HepG2 (cell line): ENCODE measurements at regions not wholly inside any gene's neighbourhood (a gene's known extent, or its start where the extent isn't known, plus 50 kb on each side); places are given as distances from the start of the nearest gene placed in this dataset.

Experiments used
- CHD4 ChIP-seq: fragments of 200-600 bp; sonication (generic); IDR thresholded peaks from 2 replicates; pipeline ENCODE4 v1.7.0; 2017; ENCODE audit warnings: mild to moderate bottlenecking, low read length, borderline replicate concordance
- CREM ChIP-seq, 2 experiments: sonication (generic) in 1 of 2; formaldehyde crosslinking in 1 of 2; IDR thresholded peaks; 2 replicates each; pipeline versions ENCODE4 v1.4.0 to v1.6.1; 2016 to 2020; ENCODE audit warnings: antibody characterized with exemption in 1 of 2, mild to moderate bottlenecking in 1 of 2, missing genetic modification reagents in 1 of 2
- FOXM1 ChIP-seq: sonication (generic); formaldehyde crosslinking; IDR thresholded peaks from 2 replicates; pipeline ENCODE4 v1.5.0; 2020; ENCODE audit warnings: missing genetic modification reagents
- HES4 ChIP-seq: sonication (generic); formaldehyde crosslinking; IDR thresholded peaks from 2 replicates; pipeline ENCODE4 v1.9.0; 2021; ENCODE audit warnings: mild to moderate bottlenecking, missing genetic modification reagents, borderline replicate concordance
- HNF4A ChIP-seq: sonication (generic); formaldehyde crosslinking; IDR thresholded peaks from 2 replicates; pipeline ENCODE4 v1.4.0; 2020; ENCODE audit warnings: missing genetic modification reagents
- IKZF1 ChIP-seq: fragments of 450-650 bp; IDR thresholded peaks from 2 replicates; pipeline ENCODE4 v1.7.1; 2016
- ISX ChIP-seq: sonication (generic); formaldehyde crosslinking; conservative IDR thresholded peaks from 2 replicates; pipeline ENCODE4 v1.5.0; 2020; ENCODE audit warnings: missing genetic modification reagents
- POGZ ChIP-seq: sonication (generic); formaldehyde crosslinking; IDR thresholded peaks from 2 replicates; pipeline ENCODE4 v1.4.0; 2020; ENCODE audit warnings: mild to moderate bottlenecking, missing genetic modification reagents
- SALL1 ChIP-seq: sonication (generic); formaldehyde crosslinking; IDR thresholded peaks from 2 replicates; pipeline ENCODE4 v1.8.0; 2022; ENCODE audit warnings: mild to moderate bottlenecking, missing genetic modification reagents
- SAP130 ChIP-seq: IDR thresholded peaks from 2 replicates; pipeline ENCODE4 v1.6.1; 2016; ENCODE audit warnings: low read depth
- SOX5 ChIP-seq: IDR thresholded peaks from 2 replicates; pipeline ENCODE4 v1.6.1; 2016; ENCODE audit warnings: borderline replicate concordance
- SP4 ChIP-seq: sonication (generic); formaldehyde crosslinking; IDR thresholded peaks from 2 replicates; pipeline ENCODE4 v1.8.1; 2023; ENCODE audit warnings: mild to moderate bottlenecking, missing genetic modification reagents
- U2AF2 ChIP-seq: fragments of 200-400 bp; formaldehyde crosslinking; IDR thresholded peaks from 2 replicates; pipeline ENCODE4 v1.6.1; 2017; ENCODE audit warnings: low read depth, mild to moderate bottlenecking, low read length
- ZBTB2 ChIP-seq: sonication (generic); formaldehyde crosslinking; IDR thresholded peaks from 2 replicates; pipeline ENCODE4 v1.8.0; 2022; ENCODE audit warnings: low read depth, missing genetic modification reagents
- ZBTB38 ChIP-seq: sonication (generic); formaldehyde crosslinking; IDR thresholded peaks from 2 replicates; pipeline ENCODE4 v1.5.1; 2020; ENCODE audit warnings: mild to moderate bottlenecking, missing genetic modification reagents
- ZBTB42 ChIP-seq: sonication (generic); formaldehyde crosslinking; IDR thresholded peaks from 2 replicates; pipeline ENCODE4 v1.5.0; 2020; ENCODE audit warnings: mild to moderate bottlenecking, missing genetic modification reagents
- ZNF138 ChIP-seq: sonication (generic); formaldehyde crosslinking; IDR thresholded peaks from 2 replicates; pipeline ENCODE4 v1.5.0; 2020; ENCODE audit warnings: mild to moderate bottlenecking, low read depth, missing genetic modification reagents
- ZNF17 ChIP-seq: sonication (generic); formaldehyde crosslinking; IDR thresholded peaks from 2 replicates; pipeline ENCODE4 v1.5.0; 2020; ENCODE audit warnings: mild to moderate bottlenecking, missing genetic modification reagents
- ZNF335 ChIP-seq: sonication (generic); formaldehyde crosslinking; IDR thresholded peaks from 2 replicates; pipeline ENCODE4 v1.4.0; 2020; ENCODE audit warnings: missing genetic modification reagents
- ZNF383 ChIP-seq: sonication (generic); formaldehyde crosslinking; IDR thresholded peaks from 2 replicates; pipeline ENCODE4 v1.4.0; 2020; ENCODE audit warnings: missing genetic modification reagents, mild to moderate bottlenecking, borderline replicate concordance
- ZNF572 ChIP-seq: sonication (generic); formaldehyde crosslinking; IDR thresholded peaks from 2 replicates; pipeline ENCODE4 v1.5.1; 2020; ENCODE audit warnings: mild to moderate bottlenecking, missing genetic modification reagents
- ZNF609 ChIP-seq: sonication (generic); formaldehyde crosslinking; IDR thresholded peaks from 2 replicates; pipeline ENCODE4 v1.4.0; 2020; ENCODE audit warnings: mild to moderate bottlenecking, missing genetic modification reagents, borderline replicate concordance
- ZNF644 ChIP-seq: IDR thresholded peaks from 2 replicates; pipeline ENCODE4 v1.6.1; 2016; ENCODE audit warnings: low read depth
- ZNF878 ChIP-seq: sonication (generic); formaldehyde crosslinking; IDR thresholded peaks from 2 replicates; pipeline ENCODE4 v1.8.1; 2023; ENCODE audit warnings: mild to moderate bottlenecking, missing genetic modification reagents, moderate library complexity

- TF ChIP-seq IKZF1 (no peak), ZNF17 (CRISPR knock-in tag) (no peak), SALL1 (CRISPR knock-in tag) (0 out of 2 replicates have a peak, but pooled peaks have one; percentile 29), SOX5 (0 out of 2 replicates have a peak, but pooled peaks have one; percentile 58), ISX (no peak), ZBTB38 (no peak), ZNF878 (CRISPR knock-in tag) (no peak), FOXM1 (CRISPR knock-in tag) (no peak), U2AF2 (no peak), ZNF383 (no peak), ZNF644 (CRISPR knock-in tag) (0 out of 2 replicates have a peak, but pooled peaks have one; percentile 28), SAP130 (CRISPR knock-in tag) (peak; percentile 35; the same call in 1 of the 2 replicates), ZNF609 (CRISPR knock-in tag) (no peak), CHD4 (no peak), HNF4A (CRISPR knock-in tag) (peak; percentile 45; the same call in 1 of the 2 replicates), POGZ (CRISPR knock-in tag) (peak; percentile 45; the same call in 1 of the 2 replicates), ZBTB2 (CRISPR knock-in tag) (no peak), ZNF138 (CRISPR knock-in tag) (no peak), CREM (IDR thresholded peaks at IDR 0.05) (no peak), CREM (CRISPR knock-in tag; IDR thresholded peaks at IDR 0.05) (no peak), ZNF335 (CRISPR knock-in tag) (no peak), ZBTB42 (CRISPR knock-in tag) (no peak), ZNF572 (CRISPR knock-in tag) (no peak), HES4 (CRISPR knock-in tag) (no peak), SP4 (CRISPR knock-in tag) (no peak)
Observed at GRCh38 chr3:188088948-188089685, 64.8 kb upstream of the LPP start (continued).
